ENCODE measurements at regions not wholly inside any gene's neighbourhood (a gene's known extent, or its start where the extent isn't known, plus 50 kb on each side); places are given as distances from the start of the nearest gene placed in this dataset.
"Not testable (repeated sequence)": the region's sequence is repeated elsewhere in the genome, so short reads cannot be mapped to it uniquely, and the experiment has no call there.

- DNase-seq (ENCODE audit: low read depth), result not testable (repeated sequence)
Measured at GRCh38 chr1:120614931-120615639, 108.7 kb upstream of the NBPF26 start.

- not testable (repeated sequence) for DNase-seq (ENCODE audit: low read depth)
Measured at GRCh38 chr1:120617493-120617892, 106.3 kb upstream of the NBPF26 start.

- not testable (repeated sequence) for DNase-seq (ENCODE audit: low read depth)
Measured at GRCh38 chr1:120619867-120620692, 103.7 kb upstream of the NBPF26 start.

- not testable (repeated sequence) for DNase-seq (ENCODE audit: low read depth)
Measured at GRCh38 chr1:120620693-120620969, 103.1 kb upstream of the NBPF26 start.

- not testable (repeated sequence) for DNase-seq (ENCODE audit: low read depth)
Measured at GRCh38 chr1:120621278-120621677, 102.5 kb upstream of the NBPF26 start.

GRCh38 chr1:120623539-120623938 lies 100.2 kb upstream of the NBPF26 start:
- not testable (repeated sequence) for DNase-seq (ENCODE audit: low read depth)

- DNase-seq (ENCODE audit: low read depth), result not testable (repeated sequence)
Measured at GRCh38 chr1:120624565-120625064, 99.1 kb upstream of the NBPF26 start.

GRCh38 chr1:120629832-120630455 lies 93.8 kb upstream of the NBPF26 start:
- not testable (repeated sequence) for DNase-seq (ENCODE audit: low read depth)

- DNase-seq (ENCODE audit: low read depth), result not testable (repeated sequence)
Measured at GRCh38 chr1:120634816-120635806, 88.6 kb upstream of the NBPF26 start.

GRCh38 chr1:120640261-120641013 lies 83.3 kb upstream of the NBPF26 start:
- DNase-seq (ENCODE audit: low read depth), result not testable (repeated sequence)

- DNase-seq (ENCODE audit: low read depth), result not testable (repeated sequence)
Measured at GRCh38 chr1:120641014-120641302, 82.8 kb upstream of the NBPF26 start.

- DNase-seq (ENCODE audit: low read depth), result not testable (repeated sequence)
Measured at GRCh38 chr1:120647182-120647581, 76.6 kb upstream of the NBPF26 start.

- not testable (repeated sequence) for DNase-seq (ENCODE audit: low read depth)
Measured at GRCh38 chr1:120648915-120649623, 74.7 kb upstream of the NBPF26 start.

- not testable (repeated sequence) for DNase-seq (ENCODE audit: low read depth)
Measured at GRCh38 chr1:120649730-120650129, 74.0 kb upstream of the NBPF26 start.

- not testable (repeated sequence) for DNase-seq (ENCODE audit: low read depth)
Measured at GRCh38 chr1:120654114-120654513, 69.6 kb upstream of the NBPF26 start.

GRCh38 chr1:120655394-120655793 lies 68.4 kb upstream of the NBPF26 start:
- not testable (repeated sequence) for DNase-seq (ENCODE audit: low read depth)

- DNase-seq (ENCODE audit: low read depth), result not testable (repeated sequence)
Measured at GRCh38 chr1:120656116-120656515, 67.6 kb upstream of the NBPF26 start.

GRCh38 chr1:120657804-120658203 lies 65.9 kb upstream of the NBPF26 start:
- not testable (repeated sequence) for DNase-seq (ENCODE audit: low read depth)

- not testable (repeated sequence) for DNase-seq (ENCODE audit: low read depth)
Measured at GRCh38 chr1:120658622-120659021, 65.1 kb upstream of the NBPF26 start.
